Upper lobe of left lung (tissue), 6 donors: ENCODE measurements at regions not wholly inside any gene's neighbourhood (a gene's known extent, or its start where the extent isn't known, plus 50 kb on each side); places are given as distances from the start of the nearest gene placed in this dataset.

Experiments used
- ATAC-seq, 2 donors: fragments of 200-7000 bp; cut with Tn5 transposase; one replicate each; pipeline ENCODE4 v1.9.1; 2022; ENCODE audit warnings: mild to moderate bottlenecking in 2 of 2, moderate library complexity in 2 of 2; ENCODE audit not compliant: low FRiP score in 2 of 2
- DNase-seq, 2 donors: peaks; one replicate each; pipeline ENCODE4 v3.0.0-alpha.2; 2019 to 2020
- H3K27ac ChIP-seq, 4 donors: fragments of 200-600 bp; sonication (generic); one replicate each; pipeline ENCODE4 v1.5.1; 2016 to 2019
- H3K27me3 ChIP-seq, 4 donors: fragments of 200-600 bp; sonication (generic); one replicate each; pipeline ENCODE4 v1.5.1; 2017 to 2019
- H3K36me3 ChIP-seq, 4 donors: fragments of 200-600 bp; sonication (generic); one replicate each; pipeline ENCODE4 v1.5.1; 2016 to 2019
- H3K4me1 ChIP-seq, 4 donors: fragments of 200-600 bp; sonication (generic); one replicate each; pipeline ENCODE4 v1.5.1; 2018 to 2019
- H3K4me3 ChIP-seq, 4 donors: fragments of 200-600 bp; sonication (generic); one replicate each; pipeline ENCODE4 v1.5.1; 2017 to 2019; ENCODE audit warnings: mild to moderate bottlenecking in 2 of 4, moderate library complexity in 1 of 4
- H3K9me3 ChIP-seq, 4 donors: fragments of 200-600 bp; sonication (generic); one replicate each; pipeline ENCODE4 v1.5.1; 2018 to 2019
- CTCF ChIP-seq, 6 experiments: fragments of 450-650 bp in 4 of 6; fragments of 200-600 bp in 2 of 6; sonication (generic) in 2 of 6; IDR thresholded peaks; one replicate each; pipeline ENCODE4 v1.5.1; 2016 to 2019; ENCODE audit warnings: antibody characterized with exemption in 6 of 6
- EP300 ChIP-seq, 4 donors: sonication (generic); formaldehyde crosslinking; IDR thresholded peaks; one replicate each; pipeline ENCODE4 v1.5.1; 2017; ENCODE audit warnings: antibody characterized with exemption in 4 of 4, control low read depth in 2 of 4
- POLR2A ChIP-seq, 4 donors: fragments of 450-650 bp; IDR thresholded peaks; one replicate each; pipeline ENCODE4 v1.5.1; 2016 to 2017; ENCODE audit warnings: antibody characterized with exemption in 4 of 4, mild to moderate bottlenecking in 2 of 4
- POLR2AphosphoS5 ChIP-seq, 2 donors: sonication (generic); formaldehyde crosslinking; IDR thresholded peaks; one replicate each; pipeline ENCODE4 v1.5.1; 2017; ENCODE audit warnings: antibody characterized with exemption in 2 of 2
- WGBS, 2 donors: methylation state at CpG; one replicate each; pipeline ENCODE4 v1.1.5; 2017 to 2018; 5-methylcytosine and 5-hydroxymethylcytosine counted together
- donor health status: DM: no; HTN: no; CAD: no; lungs with moderate emphysema.
- donor health status: DM: no; HTN: yes; CAD: no; lungs with severe emphysema.

GRCh38 chr15:62840526-62841268 is 201.8 kb upstream of the TPM1 start:
- Histone ChIP-seq H3K4me1 (no peaks in the 10 kb centered on the region), H3K27me3 (no peaks in the 10 kb centered on the region), H3K4me3 (no peak overlapping the region), H3K36me3 (peaks cover 0 to 11% (median 0%) of the 10 kb centered on the region in 4 donors), H3K9me3 (no peaks in the 10 kb centered on the region), H3K27ac (no peak overlapping the region)
- DNase-seq (peak in 1 of 2 donors; percentile 21), ATAC-seq (no peak)
- TF ChIP-seq POLR2AphosphoS5 (IDR thresholded peaks at IDR 0.05): no peak
- no peak for TF ChIP-seq CTCF (IDR thresholded peaks at IDR 0.05)
- TF ChIP-seq POLR2A (IDR thresholded peaks at IDR 0.05): no peak
- no peak for TF ChIP-seq EP300 (IDR thresholded peaks at IDR 0.05)
- 93% methylated on average over 22 of the region's 22 CpGs for WGBS, 2 donors

DNA sequence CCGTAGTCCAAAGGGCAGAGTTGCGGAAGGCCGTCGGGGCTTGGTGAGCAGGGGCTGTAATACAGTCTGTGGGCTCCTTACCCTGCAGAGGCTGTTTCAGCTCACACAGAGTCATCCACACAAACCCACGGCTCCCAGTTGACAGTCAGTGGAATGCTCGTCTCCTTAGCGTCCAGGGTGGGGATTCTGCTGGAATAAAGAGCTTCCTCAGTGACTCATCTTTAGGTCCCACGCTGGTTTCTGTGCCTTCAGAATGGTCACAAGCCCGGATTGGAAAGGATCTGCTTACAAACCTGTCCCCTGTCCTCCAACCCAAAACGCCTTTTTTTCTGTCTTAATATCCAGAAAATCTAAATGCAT is 201.3 kb upstream of the TPM1 start:
- no peaks in the 10 kb centered on the region for H3K9me3 ChIP-seq
- H3K36me3 ChIP-seq: peaks cover 0 to 11% (median 0%) of the 10 kb centered on the region in 4 donors
- no peak overlapping the region for H3K27ac ChIP-seq
- DNase-seq: no peak
- no peak overlapping the region for H3K4me3 ChIP-seq
- no peaks in the 10 kb centered on the region for H3K27me3 ChIP-seq
- ATAC-seq: no peak
- no peaks in the 10 kb centered on the region for H3K4me1 ChIP-seq
- WGBS, 2 donors: 92 to 95% methylated on average over 9 to 10 of the region's 10 CpGs
- TF ChIP-seq EP300 (IDR thresholded peaks at IDR 0.05): no peak
- no peak for TF ChIP-seq POLR2AphosphoS5 (IDR thresholded peaks at IDR 0.05)

DNA sequence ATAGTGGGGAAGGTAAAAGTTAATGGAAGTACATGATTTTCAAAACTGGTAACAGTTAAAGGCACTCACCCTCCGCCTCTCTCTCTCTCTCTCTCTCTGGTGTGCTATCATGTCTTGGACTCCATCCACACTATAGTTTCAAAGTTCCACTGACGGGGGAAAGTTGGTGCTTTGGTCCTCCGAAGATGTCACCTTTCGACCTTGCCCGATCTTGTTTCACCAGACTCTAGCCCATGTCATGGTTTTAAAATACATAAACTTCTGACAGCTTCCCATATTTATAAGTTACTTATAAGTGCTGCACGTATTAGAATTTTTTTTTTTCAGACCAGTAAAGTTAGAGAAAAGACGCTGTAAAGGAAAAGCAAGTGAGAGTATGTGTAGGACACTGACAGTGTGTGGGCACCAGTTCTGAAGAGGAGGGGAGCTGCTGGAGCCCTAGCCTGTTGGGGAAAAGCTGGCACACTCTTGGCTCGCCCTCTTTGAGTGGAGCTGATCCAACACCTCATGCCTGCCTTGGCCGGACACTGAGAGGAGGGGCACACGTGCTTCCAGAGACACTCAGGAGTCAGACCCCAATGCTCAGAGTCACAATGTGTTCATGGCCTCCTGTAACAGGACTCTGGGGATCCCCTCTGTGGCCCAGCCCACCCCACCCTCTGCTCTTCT is 200.5 kb upstream of the TPM1 start:
- DNase-seq (no peak), ATAC-seq (no peak)
- WGBS, 2 donors: 79 to 80% methylated on average over 9 to 10 of the region's 10 CpGs
- TF ChIP-seq CTCF (IDR thresholded peaks at IDR 0.05): no peak
- no peak for TF ChIP-seq POLR2A (IDR thresholded peaks at IDR 0.05)
- no peak for TF ChIP-seq POLR2AphosphoS5 (IDR thresholded peaks at IDR 0.05)
- no peak for TF ChIP-seq EP300 (IDR thresholded peaks at IDR 0.05)
- Histone ChIP-seq H3K4me1 (no peaks in the 10 kb centered on the region), H3K27me3 (no peaks in the 10 kb centered on the region), H3K9me3 (no peaks in the 10 kb centered on the region), H3K27ac (no peak overlapping the region), H3K4me3 (no peak overlapping the region), H3K36me3 (peaks cover 0 to 11% (median 0%) of the 10 kb centered on the region in 4 donors)

- Histone ChIP-seq H3K4me1 (peaks cover 0 to 4% (median 1%) of the 10 kb centered on the region in 4 donors), H3K36me3 (peaks cover 0 to 11% (median 0%) of the 10 kb centered on the region in 4 donors), H3K9me3 (no peaks in the 10 kb centered on the region), H3K27me3 (no peaks in the 10 kb centered on the region), H3K27ac (no peak overlapping the region), H3K4me3 (no peak overlapping the region)
- no peak for ATAC-seq
- 69 to 86% methylated on average over 3 to 5 of the region's 5 CpGs for WGBS, 2 donors
- TF ChIP-seq POLR2AphosphoS5 (IDR thresholded peaks at IDR 0.05) (no peak), EP300 (IDR thresholded peaks at IDR 0.05) (no peak), POLR2A (IDR thresholded peaks at IDR 0.05) (no peak), CTCF (IDR thresholded peaks at IDR 0.05) (no peak)
- peak in 1 of 2 donors; percentile 20 for DNase-seq
Observed at GRCh38 chr15:62843311-62843710, 199.2 kb upstream of the TPM1 start.

- WGBS, 2 donors: 65 to 70% methylated on average over 10 of the region's 10 CpGs
- Histone ChIP-seq H3K4me3 (no peak overlapping the region), H3K36me3 (peaks cover 0 to 6% (median 0%) of the 10 kb centered on the region in 4 donors), H3K27me3 (no peaks in the 10 kb centered on the region), H3K27ac (no peak overlapping the region), H3K4me1 (peaks cover 0 to 6% (median 3%) of the 10 kb centered on the region in 4 donors), H3K9me3 (no peaks in the 10 kb centered on the region)
- DNase-seq (no peak), ATAC-seq (no peak)
- no peak for TF ChIP-seq POLR2AphosphoS5 (IDR thresholded peaks at IDR 0.05)
- no peak for TF ChIP-seq POLR2A (IDR thresholded peaks at IDR 0.05)
- TF ChIP-seq EP300 (IDR thresholded peaks at IDR 0.05): no peak
Observed at GRCh38 chr15:62844564-62845240, 197.8 kb upstream of the TPM1 start.
